GM03348 (cell line): ENCODE measurements at regions not wholly inside any gene's neighbourhood (a gene's known extent, or its start where the extent isn't known, plus 50 kb on each side); places are given as distances from the start of the nearest gene placed in this dataset.
"Not testable (repeated sequence)": the region's sequence is repeated elsewhere in the genome, so short reads cannot be mapped to it uniquely, and the experiment has no call there.

Source experiments
- DNase-seq: peaks from one replicate; pipeline ENCODE4 v3.0.0; 2012; ENCODE audit warnings: low spot score

DNA sequence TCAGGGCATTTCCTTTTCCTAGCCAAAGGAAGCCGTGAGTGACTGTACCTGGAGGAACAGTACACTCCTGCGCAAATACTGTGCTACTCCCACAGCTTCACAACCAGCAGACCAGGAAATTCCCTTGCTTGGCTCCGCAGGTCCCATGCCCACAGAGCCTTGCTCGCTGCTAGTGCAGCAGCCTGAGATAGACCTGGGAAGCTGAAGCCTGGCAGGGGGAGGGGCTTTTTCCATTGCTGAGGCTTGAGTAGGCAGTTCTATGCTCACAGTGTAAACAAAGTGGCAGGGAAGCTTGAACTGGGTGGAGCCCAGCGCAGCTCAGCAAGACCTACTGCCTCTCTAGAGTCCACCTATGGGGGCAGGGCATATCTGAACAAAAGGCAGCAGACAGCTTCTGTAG, 291.2 kb downstream of the HGF start:
- no peak for DNase-seq

DNA sequence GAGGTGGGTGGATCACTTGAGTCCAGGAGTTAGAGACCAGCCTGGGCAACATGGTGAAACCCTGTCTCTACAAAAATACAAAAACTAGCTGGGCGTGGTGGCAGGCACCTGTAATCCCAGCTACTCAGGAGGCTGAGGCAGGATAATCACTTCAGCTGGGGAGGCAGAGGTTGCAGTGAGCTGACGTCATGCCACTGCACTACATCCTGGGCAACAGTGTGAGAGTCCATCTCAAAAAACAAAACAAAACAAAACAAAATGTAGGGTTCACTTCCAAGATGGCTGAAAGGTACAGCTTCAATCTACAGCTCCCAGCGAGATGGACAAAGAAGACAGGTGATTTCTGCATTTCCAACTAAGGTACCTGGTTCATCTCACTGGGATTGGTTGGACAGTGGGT, 291.6 kb downstream of the HGF start:
- not testable (repeated sequence) for DNase-seq

DNA sequence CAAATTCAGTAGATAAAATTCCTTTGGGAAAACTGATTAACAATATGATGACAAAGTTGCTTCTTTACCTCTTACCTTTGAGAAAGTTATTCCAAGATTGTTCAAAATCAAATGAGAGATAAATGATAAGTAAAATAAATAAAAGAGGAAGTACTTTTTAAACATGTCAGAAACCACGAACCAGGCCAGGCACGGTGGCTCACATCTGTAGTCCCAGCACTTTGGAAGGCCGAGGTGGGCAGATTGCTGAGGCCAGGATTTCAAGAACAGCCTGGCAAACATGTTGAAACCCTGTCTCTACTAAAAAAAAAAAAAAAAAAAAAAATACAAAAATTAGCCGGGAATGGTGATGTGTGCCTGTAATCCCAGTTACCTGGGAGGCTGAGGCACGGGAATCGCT, 296.6 kb downstream of the HGF start:
- DNase-seq: no peak

DNA sequence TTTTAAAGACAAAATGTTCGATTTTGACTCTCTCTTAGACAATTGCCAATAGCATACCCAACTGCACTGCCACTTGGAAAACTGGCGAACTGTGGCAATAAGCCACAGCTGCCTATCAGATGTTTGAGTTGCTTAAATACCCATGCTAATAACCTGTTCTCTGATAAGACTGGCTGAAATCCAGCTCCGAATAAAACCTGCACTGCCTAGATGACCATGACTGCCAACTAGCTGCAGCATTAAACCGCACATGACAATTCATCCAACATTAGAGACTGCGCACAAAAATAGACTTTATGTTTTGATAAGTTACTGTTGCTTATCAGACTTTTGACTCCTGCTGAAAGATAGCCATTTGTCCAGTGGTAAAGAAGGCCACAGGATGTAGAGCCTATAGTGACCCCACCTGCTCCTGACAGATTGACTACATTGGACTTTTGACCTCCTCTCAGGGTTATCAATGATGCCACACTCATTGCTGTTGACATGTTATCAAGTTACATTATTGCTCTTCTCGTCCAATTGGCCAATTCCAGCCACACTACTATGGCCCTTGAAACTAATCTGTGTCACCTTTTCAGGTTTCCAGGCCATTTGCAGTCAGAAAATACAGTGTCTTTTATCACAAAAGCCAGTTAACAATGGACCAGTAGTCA, 299.0 kb downstream of the HGF start:
- DNase-seq: no peak

DNA sequence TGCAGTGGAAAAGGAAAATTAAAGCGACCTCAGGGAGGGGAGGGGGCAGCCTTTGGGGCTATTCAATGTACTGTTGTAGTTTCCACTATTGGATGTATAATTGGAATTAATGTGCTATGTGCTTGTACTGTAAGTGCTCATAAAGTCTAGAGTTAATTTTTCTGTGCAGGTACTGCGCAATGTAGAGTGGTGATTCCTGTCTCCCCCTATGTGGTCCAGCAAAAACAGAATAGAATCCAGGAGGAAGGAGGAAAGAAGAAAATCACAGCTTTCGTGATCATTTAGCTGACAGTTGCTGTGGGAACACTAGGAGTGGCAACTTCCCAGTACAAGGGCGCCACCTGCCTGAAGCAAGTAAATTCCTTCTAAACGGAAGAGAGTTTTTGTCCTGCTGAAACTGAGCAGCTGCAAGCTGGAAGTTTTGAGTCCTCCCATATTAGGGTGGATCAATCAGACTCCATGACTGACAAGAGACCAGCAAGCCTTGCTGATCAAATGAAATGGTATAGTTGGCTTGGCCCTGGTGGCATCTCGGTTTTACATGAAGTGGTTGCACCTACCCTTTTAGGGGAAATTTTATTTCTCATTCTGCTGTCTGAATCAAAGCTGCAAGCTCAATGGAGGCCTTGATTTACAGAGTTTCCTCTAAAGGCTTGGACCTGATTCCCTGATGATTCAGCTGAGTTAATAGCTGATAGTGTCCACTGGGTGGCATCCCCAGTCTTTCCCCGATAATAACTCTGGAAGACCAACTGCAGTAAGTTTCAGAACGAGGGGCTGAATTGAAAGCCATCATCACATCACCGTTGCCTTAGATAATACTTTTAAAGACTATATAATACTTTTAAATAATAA, 299.8 kb downstream of the HGF start:
- DNase-seq: peak; percentile 71

DNA sequence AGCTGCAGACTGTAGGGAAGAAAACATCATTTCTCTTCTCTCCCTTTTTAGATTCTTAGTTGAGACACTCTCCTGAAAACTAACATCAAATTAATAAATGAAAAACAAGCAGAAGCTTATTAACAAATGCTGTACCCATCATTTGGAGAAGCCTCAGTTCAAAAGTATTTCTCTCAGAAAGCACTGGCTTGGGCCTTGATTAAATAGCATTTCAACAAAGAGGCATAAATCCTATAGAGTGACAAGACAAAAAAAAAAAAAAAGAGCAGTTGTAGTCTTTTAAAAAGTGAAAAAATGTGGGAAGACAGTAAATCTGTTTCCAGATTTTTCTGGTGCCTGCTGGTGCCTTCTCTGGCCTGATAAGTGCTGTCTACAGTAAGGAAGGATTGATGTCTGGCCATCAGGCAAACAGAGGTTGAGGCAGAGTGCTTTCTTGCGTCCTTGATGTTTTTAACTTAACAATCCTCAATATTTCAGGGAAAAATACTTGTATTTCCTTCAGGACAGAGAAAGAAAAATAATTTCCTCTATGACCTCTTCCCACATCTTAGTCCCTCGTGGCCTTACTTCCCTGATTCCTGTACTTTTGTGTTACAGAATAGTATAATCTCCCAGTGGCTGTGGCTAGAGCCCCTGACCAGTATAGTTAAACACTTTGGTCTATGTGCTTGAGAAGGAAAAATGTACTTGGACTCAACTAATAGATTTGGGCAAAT, 300.5 kb downstream of the HGF start:
- DNase-seq: no peak

DNA sequence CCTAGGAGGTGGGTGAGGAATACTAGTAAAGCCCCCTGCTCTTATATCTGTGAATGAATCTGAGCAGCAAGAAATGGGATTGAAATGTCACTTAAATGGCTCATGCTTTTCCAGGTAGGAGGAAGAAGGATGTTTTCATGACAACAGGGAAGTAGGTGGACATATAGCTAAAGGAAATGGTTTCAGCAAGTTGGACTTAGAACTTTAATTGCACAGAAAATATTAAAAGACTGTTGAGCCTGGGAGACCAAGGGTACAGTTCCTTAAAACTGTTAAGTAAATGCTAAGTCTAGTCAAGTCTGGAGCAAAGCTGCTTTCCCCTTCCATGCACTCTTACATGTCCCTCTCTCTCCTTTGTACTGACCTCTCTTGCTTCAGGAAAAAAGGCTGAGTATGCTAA, 301.3 kb downstream of the HGF start:
- DNase-seq: no peak

DNA sequence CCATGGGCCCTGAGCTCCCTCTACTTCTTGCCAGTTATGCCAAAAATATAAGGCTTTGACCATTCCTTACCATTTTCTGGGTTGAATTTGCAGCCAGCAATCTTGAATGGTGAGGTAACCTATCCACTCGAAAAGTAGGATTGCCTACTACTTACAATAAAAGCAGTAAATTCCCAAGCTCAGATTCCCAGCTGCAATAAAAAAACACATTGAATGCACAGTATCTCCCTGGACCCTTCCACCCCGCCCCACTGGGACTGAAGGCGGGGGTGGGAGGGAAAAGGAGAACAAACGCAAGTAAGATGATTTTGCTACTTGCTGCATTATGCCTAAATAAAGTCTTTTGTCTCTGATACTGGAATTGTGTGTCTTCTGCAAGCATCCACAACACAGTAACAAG, 301.9 kb downstream of the HGF start:
- no peak for DNase-seq

DNA sequence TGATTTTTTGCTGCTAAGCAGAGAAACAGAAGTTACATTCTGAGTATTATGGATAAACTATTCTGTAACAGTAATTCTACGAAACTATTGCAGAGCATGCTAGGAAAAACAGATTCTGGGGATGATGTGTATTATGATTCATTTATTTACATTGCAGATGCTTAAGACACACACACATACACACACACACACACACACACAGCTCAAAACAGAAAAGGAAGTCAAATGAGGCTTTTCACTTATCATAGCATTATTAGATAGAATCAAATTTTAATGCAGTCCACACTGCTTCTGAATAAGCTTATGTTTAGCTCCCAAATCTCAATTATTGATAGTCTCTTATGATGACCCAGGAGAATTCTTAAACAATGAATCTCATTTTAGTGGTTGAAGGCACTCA, 307.2 kb downstream of the HGF start:
- no peak for DNase-seq

DNA sequence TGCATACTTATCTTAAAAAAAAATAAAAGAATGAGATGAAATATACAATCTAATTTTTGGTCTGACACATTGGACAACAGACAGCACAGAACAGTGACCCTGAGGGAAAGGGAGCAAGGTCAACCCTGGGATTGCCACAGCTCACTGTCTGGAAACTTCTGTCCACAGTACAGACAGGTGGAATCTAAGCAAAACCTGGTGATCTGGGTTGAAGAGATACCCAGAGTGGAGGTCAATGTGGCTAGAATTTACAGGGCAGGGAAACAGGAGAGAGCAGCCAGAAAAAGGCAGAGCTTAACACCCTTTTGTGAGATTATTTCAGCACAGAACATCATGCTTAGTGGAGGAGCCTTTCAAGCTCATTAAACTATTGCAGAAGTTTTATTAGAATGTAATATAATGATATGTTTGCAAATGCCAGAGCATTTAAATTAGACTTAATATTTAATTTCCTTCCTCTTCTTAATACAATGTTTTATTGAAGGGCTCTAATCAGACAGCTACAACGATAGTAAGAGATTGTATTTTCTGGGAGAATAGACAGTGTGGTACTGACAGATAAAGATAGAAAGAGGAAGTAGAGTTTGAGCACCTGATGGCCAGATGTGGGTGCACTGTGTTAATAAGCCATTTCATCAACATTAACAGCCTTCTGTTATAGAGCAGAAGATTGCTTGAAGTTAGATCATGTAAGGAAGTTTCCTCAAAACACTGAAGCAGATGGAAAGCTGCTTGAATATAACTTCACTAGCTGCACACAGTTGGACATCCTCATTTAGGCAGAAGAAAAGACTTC, 309.4 kb downstream of the HGF start:
- DNase-seq: no peak

DNA sequence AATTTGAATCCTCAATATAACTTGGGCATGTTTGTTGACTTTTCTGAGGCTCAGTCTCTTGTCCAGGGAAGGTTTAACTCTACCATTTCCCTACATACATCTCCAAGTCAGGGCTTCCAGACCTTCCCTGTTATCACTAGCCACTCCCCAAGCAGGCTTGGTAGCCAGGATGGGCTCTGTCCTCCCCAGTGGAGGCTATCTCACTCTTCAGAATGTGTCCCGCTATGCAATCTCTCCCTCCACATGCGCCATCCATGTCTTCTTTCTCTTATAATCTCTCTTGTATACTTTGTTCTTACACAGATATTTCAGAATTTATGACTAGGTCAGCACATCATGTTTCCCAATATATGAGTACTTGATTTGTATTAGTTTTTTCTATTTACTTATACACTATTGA, 310.4 kb downstream of the HGF start:
- DNase-seq: no peak

DNA sequence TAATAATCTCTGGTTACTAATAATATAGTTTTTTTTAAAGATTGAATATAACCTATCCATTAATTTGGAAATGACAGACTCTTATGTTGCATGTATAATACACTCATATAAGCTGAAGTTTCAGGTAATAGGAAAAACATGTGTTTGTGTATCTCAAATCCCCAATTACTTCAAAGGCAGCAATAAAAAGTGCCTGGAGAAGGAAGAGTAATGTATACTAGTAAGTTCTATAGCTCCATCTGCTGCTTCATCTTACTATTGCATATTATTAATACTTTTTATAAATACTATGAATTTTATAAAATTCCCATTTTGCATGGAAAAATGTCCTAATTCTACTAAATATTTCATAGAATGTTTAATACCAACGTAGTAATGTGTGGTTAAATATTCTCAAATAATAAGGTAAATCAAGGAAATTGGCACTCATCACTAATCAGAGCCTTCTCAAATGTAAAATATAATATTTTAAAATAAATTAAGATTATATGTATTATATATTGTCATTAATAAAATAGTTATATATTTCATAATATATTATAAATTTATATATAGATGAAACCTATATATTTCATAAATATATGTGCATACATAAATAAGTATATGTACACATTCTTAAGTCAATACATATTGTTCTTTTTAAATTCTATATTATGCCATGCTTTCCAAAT, 311.9 kb downstream of the HGF start:
- peak; percentile 60 for DNase-seq

DNA sequence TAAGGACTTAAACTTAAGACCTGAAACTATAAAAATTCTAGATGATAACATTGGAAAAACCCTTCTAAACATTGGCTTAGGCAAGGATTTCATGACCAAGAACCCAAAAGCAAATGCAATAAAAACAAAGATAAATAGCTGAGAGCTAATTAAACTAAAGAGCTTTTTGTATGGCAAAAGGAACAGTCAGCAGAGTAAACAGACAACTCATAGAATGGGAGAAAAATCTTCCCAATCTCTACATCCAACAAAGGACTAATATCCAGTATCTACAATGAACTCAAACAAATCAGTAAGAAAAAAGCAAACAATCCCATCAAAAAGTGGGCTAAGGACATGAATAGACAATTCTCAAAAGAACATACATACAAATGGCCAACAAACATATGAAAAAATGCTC, 316.1 kb downstream of the HGF start:
- DNase-seq: not testable (repeated sequence)

DNA sequence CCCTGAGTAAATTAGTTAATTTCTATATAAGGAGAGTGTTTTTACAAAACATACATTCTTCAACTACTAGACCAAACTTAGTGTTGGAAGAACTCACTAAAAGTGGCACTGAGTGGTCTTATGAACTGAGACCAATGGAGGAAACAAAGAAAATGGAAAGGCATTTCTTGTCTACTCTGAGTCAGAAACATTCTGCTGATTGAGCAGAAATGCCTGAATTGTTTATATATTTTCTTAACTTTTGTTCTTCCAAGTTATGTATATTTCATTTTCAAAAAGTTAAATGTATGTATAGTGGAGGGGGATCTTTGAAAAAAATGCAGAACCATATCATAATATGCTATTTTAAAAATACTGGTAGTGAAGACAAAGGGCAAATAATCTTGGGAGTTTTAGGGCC, 320.7 kb downstream of the HGF start:
- DNase-seq: no peak

DNA sequence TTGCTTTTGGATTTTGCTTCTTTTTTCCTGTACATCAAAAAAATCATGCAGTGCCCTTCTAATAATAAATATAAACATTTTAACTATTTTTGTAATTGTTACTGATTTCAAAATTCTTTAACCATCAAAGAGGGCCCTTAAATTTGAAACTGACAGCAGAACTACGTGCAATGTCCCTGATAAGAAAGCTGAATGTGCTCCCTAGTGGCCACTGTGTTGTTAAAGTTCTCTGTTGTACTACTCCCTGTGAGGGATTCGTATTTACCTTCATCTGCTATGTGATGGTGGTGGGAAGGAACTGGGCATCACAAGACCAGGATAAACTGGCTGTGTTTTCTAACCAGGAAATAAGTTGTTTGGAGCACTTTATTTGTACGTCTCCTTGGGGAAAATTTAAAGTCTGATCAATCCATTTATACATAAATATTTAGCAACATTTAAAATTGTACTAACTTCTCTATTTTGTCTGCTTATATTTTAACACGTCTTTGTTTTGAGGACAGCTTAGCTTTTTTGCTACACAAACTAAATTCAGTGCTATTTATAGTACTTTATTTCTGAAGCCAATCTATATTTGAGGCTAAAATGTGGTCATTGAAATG, 322.4 kb downstream of the HGF start:
- peak; percentile 60 for DNase-seq

DNA sequence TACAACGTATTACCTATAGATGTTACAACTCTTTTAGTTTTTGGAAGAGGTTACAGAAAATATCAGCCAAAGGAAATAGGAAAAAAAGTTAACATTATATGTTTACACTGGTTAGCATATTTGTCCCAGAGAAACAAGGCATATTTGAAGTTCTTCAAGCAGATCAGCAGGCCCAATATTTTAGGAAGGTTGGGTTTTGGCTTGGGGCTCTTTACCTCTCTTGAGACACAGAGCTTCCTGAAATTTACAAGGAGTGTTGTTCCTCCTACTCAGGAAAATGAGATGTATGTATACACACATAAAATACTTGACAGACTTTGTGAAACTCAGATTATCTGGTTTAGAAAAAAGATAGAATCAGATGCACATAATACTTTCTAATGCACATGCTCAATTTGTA, 323.6 kb downstream of the HGF start:
- DNase-seq: no peak

DNA sequence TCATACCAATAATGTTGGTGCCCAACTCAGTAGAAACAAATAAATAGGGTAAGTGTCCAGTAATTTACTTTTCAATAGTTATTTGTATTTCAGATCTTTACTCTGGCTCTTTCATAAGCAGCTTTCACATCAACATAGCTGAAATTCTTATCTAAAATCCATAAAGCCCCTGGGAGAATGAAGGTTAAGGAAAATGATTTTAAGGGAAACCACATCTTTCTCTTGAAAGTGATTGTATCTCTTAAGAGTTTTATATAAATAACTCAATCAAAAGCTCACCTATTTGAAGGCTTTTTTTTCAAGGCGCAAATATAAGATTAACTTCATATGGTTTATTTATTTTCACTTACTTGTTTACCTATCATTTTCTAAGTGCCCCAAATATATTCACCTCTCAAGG, 324.4 kb downstream of the HGF start:
- no peak for DNase-seq

DNA sequence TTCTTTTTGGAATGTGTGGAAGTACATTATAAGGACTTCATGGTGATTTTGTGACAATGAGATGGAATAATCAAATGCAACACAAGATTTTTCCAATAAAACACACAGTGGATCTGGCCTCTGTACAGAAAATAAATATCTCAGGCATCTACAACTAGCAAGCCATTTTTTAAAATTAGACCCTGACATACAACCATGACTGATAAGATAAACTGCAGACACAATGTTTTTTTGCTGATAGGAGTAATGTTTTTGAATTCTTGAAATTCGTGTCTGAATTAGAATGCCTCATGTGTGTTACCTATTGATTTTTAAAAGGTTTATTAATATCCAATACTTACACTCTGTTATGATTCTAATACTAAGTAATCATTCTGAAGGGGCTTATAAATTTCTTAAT, 328.1 kb downstream of the HGF start:
- no peak for DNase-seq

DNA sequence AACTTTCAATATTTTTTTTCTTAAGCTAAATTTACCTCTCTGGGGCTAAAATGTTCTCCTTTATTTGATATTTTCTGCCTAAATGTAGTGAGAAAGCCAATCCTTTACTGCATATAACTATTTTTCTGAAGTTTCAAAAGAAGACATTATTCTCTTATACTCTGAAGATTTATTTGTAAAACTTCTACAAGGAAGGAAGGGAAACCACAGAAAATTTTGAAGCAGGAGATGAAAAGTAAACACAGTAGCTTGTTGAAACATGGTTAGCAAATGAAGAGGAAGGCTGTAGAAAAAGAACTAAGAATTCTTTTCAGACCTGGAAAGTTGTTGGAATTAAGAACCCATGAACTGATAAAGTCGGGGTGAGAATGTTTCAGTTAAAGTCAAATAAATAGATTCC, 330.3 kb downstream of the HGF start:
- no peak for DNase-seq

DNA sequence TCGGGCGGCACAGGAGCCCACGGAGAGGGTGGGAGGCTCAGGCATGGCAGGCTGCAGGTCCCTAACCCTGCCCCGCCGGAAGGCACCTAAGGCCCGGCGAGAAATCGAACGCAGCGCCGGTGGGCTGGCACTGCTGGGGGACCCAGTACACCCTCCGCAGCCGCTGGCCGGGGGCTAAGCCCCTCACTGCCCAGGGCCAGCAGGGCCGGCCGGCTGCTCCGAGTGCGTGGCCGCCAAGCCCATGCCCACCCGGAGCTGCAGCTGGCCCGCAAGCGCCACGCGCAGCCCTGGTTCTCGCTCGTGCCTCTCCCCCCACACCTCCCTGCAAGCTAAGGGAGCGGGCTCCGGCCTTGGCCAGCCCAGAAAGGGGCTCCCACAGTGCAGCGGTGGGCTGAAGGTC, 332.7 kb downstream of the HGF start:
- not testable (repeated sequence) for DNase-seq

DNA sequence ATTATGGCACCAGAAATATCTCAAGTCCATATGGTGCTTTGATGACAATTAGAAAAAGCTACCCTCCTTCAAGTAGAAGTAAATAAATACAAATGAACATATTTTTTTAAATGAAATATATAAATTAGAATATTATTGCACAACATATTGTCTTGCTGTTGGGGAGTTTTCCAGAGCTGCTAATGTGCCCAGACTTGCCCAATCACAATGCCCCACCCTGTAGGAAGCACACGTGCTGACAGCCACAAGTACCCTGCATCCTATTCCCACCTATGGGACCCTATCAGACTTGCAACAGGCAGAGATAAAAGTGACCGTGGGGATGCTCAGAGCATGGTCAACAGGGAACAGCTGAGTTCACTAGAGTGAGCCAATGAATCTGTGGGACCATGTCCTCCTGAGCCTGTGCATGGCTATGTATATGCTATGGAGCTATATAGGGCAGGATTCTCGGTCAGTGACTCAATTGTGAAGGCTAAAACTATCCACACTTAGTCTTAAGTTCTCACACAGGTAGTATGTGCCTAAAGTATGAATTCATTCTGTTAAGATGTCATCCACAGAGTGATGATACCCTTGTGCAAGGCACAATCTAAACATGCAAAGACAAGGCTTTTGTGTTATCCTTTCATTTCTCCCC, 336.0 kb downstream of the HGF start:
- no peak for DNase-seq
